OCI-LY7 (cell line): ENCODE measurements at regions not wholly inside any gene's neighbourhood (a gene's known extent, or its start where the extent isn't known, plus 50 kb on each side); places are given as distances from the start of the nearest gene placed in this dataset.

Source experiments
- BruUV-seq: library from RNA; stranded (reverse); fragments of 400-500 nt; replicated peaks from 2 replicates; lab custom pipeline; 2021; lab: Mats Ljungman, UMichigan
- CTCF ChIA-PET: fragments of 300-600 bp; sonication (Branson Sonifier 250); formaldehyde crosslinking; loops from one replicate; lab custom pipeline; 2022; ENCODE audit warnings: antibody characterized with exemption; ENCODE audit not compliant: unreplicated experiment; lab: Charles Lee
- POLR2A ChIA-PET: fragments of 300-600 bp; sonication (Branson Sonifier 250); formaldehyde crosslinking; loops from one replicate; lab custom pipeline; 2022; ENCODE audit warnings: antibody characterized with exemption; lab: Charles Lee
- DNase-seq: peaks from one replicate; pipeline ENCODE4 v3.0.0-alpha.2; 2015; ENCODE audit warnings: low spot score
- H2AFZ ChIP-seq: fragments of 200-600 bp; sonication (generic), shearing (Covaris generic); 2 replicates; pipeline ENCODE4 v1.6.1; 2014; ENCODE audit warnings: mild to moderate bottlenecking, antibody characterized with exemption, low read length, moderate library complexity
- H3K27ac ChIP-seq: fragments of 200-600 bp; sonication (generic); 2 replicates; pipeline ENCODE4 v1.5.1; 2014; ENCODE audit warnings: mixed run types, low read depth, mild to moderate bottlenecking, moderate library complexity, low read length, inconsistent platforms; ENCODE audit not compliant: poor library complexity, severe bottlenecking
- H3K36me3 ChIP-seq: fragments of 200-600 bp; sonication (generic); 2 replicates; pipeline ENCODE4 v1.6.1; 2014; ENCODE audit warnings: mild to moderate bottlenecking, antibody characterized with exemption, low read length, moderate library complexity, mixed read lengths; ENCODE audit not compliant: insufficient read depth
- H3K4me1 ChIP-seq: fragments of 200-600 bp; sonication (generic); 2 replicates; pipeline ENCODE4 v1.5.1; 2014; ENCODE audit warnings: mild to moderate bottlenecking, low read length; ENCODE audit not compliant: insufficient read depth, poor library complexity, severe bottlenecking
- H3K4me2 ChIP-seq: fragments of 200-600 bp; sonication (generic); 2 replicates; pipeline ENCODE4 v1.6.1; 2014; ENCODE audit warnings: mild to moderate bottlenecking, low read length
- H3K4me3 ChIP-seq: fragments of 200-600 bp; sonication (generic); 2 replicates; pipeline ENCODE4 v1.5.1; 2014; ENCODE audit warnings: mild to moderate bottlenecking, low read depth, low read length; ENCODE audit not compliant: poor library complexity, severe bottlenecking
- H3K79me2 ChIP-seq: fragments of 200-600 bp; sonication (generic); 2 replicates; pipeline ENCODE4 v1.6.1; 2016; ENCODE audit warnings: low read depth, mild to moderate bottlenecking, low read length, moderate library complexity, mixed read lengths; ENCODE audit not compliant: insufficient read depth
- H3K9me2 ChIP-seq: fragments of 200-600 bp; sonication (generic); 2 replicates; pipeline ENCODE4 v1.6.1; 2016; ENCODE audit warnings: mild to moderate bottlenecking, low read length, mixed read lengths; ENCODE audit not compliant: insufficient read depth
- H3K9me3 ChIP-seq: fragments of 200-600 bp; sonication (generic); 2 replicates; pipeline ENCODE4 v1.6.1; 2014; ENCODE audit warnings: mild to moderate bottlenecking, mixed run types, low read length, mixed read lengths
- H4K20me1 ChIP-seq: fragments of 200-600 bp; sonication (generic); 2 replicates; pipeline ENCODE4 v1.6.1; 2014; ENCODE audit warnings: mild to moderate bottlenecking, antibody characterized with exemption, low read length, moderate library complexity, mixed read lengths; ENCODE audit not compliant: insufficient read depth
- EZH2phosphoT487 ChIP-seq: fragments of 200-600 bp; sonication (generic); IDR thresholded peaks from 2 replicates; pipeline ENCODE4 v1.6.1; 2018; ENCODE audit warnings: low read depth, borderline replicate concordance, mild to moderate bottlenecking, mixed run types, antibody characterized with exemption, low read length, moderate library complexity, mixed read lengths
- intact Hi-C: fragments of 100-400 bp; cut with micrococcal nuclease; formaldehyde crosslinking; loops from one replicate; pipeline ENCODE4 v1.10.0; 2022; ENCODE audit not compliant: unreplicated experiment
- TF ChIP-seq, protein P1 (sequence below): fragments of 200-600 bp; sonication (generic); conservative IDR thresholded peaks from 2 replicates; pipeline ENCODE4 v1.5.1; 2014; ENCODE audit warnings: mild to moderate bottlenecking, antibody characterized with exemption, low read length, moderate library complexity, mixed read lengths

DNA sequence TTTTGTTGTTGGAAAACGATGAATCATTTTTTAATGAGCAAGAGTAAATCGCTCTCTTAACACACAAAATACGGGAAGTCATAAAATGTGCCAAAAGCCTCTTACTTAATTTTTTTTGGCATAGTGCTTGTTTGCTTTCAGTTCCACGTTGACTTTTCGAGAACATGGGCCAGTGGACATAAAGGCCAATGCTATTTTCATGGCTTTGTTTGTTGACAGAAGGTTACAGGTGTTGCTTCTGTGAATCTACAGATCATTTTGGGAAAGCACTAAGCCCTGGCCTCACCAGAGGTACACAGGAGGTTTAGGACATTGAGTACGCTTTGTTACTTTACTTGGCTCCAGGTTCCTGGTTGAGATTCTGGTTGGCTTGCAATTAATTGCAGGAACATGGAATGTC, 199.4 kb upstream of the HMCN1 start:
- H3K9me3 ChIP-seq, result no peaks in the 10 kb centered on the region
- H3K4me3 ChIP-seq, result no peak overlapping the region
- no peak for DNase-seq
- H3K4me2 ChIP-seq, result no peak overlapping the region
- H4K20me1 ChIP-seq, result no peaks in the 10 kb centered on the region
- BruUV-seq, result no TSS peak
- CTCF ChIA-PET, result no interaction called here
- no peak overlapping the region for H2AFZ ChIP-seq
- H3K4me1 ChIP-seq, result no peaks in the 10 kb centered on the region
- intact Hi-C loops, result no loop called here
- POLR2A ChIA-PET, result no interaction called here
- no peaks in the 10 kb centered on the region for H3K79me2 ChIP-seq
- no peak overlapping the region for H3K27ac ChIP-seq
- no peaks in the 10 kb centered on the region for H3K36me3 ChIP-seq
- H3K9me2 ChIP-seq, result no peaks in the 10 kb centered on the region
- TF ChIP-seq EZH2phosphoT487, result no peak
- TF ChIP-seq, protein P1, sequence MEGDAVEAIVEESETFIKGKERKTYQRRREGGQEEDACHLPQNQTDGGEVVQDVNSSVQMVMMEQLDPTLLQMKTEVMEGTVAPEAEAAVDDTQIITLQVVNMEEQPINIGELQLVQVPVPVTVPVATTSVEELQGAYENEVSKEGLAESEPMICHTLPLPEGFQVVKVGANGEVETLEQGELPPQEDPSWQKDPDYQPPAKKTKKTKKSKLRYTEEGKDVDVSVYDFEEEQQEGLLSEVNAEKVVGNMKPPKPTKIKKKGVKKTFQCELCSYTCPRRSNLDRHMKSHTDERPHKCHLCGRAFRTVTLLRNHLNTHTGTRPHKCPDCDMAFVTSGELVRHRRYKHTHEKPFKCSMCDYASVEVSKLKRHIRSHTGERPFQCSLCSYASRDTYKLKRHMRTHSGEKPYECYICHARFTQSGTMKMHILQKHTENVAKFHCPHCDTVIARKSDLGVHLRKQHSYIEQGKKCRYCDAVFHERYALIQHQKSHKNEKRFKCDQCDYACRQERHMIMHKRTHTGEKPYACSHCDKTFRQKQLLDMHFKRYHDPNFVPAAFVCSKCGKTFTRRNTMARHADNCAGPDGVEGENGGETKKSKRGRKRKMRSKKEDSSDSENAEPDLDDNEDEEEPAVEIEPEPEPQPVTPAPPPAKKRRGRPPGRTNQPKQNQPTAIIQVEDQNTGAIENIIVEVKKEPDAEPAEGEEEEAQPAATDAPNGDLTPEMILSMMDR, result no peak

DNA sequence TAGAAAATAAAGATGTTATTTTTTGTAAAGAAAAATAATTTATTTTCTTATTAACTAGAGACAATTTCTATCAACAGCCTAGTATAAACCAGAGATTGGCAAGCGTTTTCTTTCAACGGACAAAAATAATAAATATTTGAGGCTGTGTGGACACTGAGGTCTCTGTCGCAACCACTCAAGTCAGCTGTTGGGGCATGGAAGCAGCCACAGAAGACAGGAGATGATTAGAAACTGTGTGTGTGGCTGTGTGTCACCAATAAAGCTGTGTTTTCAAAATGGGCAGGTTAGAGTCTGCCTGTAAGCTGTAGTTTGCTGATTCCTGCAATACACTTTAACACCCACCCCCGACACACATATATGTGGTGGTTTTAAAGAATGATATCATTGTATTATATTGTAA, 200.6 kb upstream of the HMCN1 start:
- Histone ChIP-seq H4K20me1 (no peaks in the 10 kb centered on the region), H3K9me3 (no peaks in the 10 kb centered on the region), H3K79me2 (no peaks in the 10 kb centered on the region), H3K4me3 (no peak overlapping the region), H3K4me2 (no peak overlapping the region), H3K27ac (no peak overlapping the region), H3K4me1 (no peaks in the 10 kb centered on the region), H3K9me2 (no peaks in the 10 kb centered on the region), H3K36me3 (no peaks in the 10 kb centered on the region), H2AFZ (no peak overlapping the region)
- BruUV-seq, result no TSS peak
- ChIA-PET CTCF (no interaction called here), POLR2A (interaction anchor here (0.7 kb wide), 1 partner anchor 293 kb away, joined by 3 read pairs; no protein-coding TSS in a partner anchor)
- intact Hi-C loops, result no loop called here
- TF ChIP-seq EZH2phosphoT487, result no peak
- TF ChIP-seq, protein P1, result no peak
- no peak for DNase-seq

DNA sequence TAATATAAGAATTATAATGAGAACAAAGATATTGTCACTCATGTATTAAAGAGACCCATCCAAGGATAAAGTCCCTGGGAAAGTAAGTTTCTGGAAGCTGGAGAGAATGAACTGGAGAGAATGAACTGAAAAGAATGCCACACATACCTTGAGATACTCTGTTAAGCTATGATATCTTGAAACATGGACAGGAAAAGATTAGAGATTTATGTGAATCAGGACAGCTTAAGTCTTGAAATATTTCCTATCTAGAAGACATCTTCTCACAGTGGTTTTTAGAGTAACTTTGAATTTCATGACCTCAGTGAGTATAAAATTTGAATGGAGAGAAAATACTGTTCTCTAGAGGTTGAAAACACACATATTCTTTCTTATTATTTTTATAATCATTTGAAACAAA, 201.3 kb upstream of the HMCN1 start:
- no peak for DNase-seq
- no peaks in the 10 kb centered on the region for H3K36me3 ChIP-seq
- no peaks in the 10 kb centered on the region for H3K9me3 ChIP-seq
- H3K9me2 ChIP-seq, result no peaks in the 10 kb centered on the region
- no peak overlapping the region for H2AFZ ChIP-seq
- no peaks in the 10 kb centered on the region for H4K20me1 ChIP-seq
- no peaks in the 10 kb centered on the region for H3K4me1 ChIP-seq
- no peaks in the 10 kb centered on the region for H3K79me2 ChIP-seq
- ChIA-PET POLR2A (interaction anchor here (0.6 kb wide), 2 partner anchors 169 to 704 kb away, joined by 3 read pairs; no protein-coding TSS in a partner anchor), CTCF (no interaction called here)
- TF ChIP-seq, protein P1, result no peak
- TF ChIP-seq EZH2phosphoT487, result no peak
- H3K27ac ChIP-seq, result no peak overlapping the region
- intact Hi-C loops, result no loop called here
- no peak overlapping the region for H3K4me2 ChIP-seq
- BruUV-seq, result no TSS peak
- H3K4me3 ChIP-seq, result no peak overlapping the region
